Mucosa of gallbladder (tissue), 1 donor: ENCODE measurements at regions not wholly inside any gene's neighbourhood (a gene's known extent, or its start where the extent isn't known, plus 50 kb on each side); places are given as distances from the start of the nearest gene placed in this dataset.

Experiments
- DNase-seq: peaks from one replicate; pipeline ENCODE4 v3.0.0-alpha.2; 2020; ENCODE audit warnings: low spot score
- donor health status: DM: no; HTN: no; CAD: no.

GRCh38 chr20:39328347-39328746 lies 366.2 kb downstream of the DHX35 start:
- DNase-seq: no peak

- DNase-seq: no peak
Observed at GRCh38 chr20:39326050-39326449, 363.9 kb downstream of the DHX35 start.

GRCh38 chr20:39318911-39319310 lies 356.8 kb downstream of the DHX35 start:
- no peak for DNase-seq

GRCh38 chr20:39312676-39313075 lies 350.5 kb downstream of the DHX35 start:
- no peak for DNase-seq

GRCh38 chr20:39311851-39312506 lies 349.8 kb downstream of the DHX35 start:
- DNase-seq: no peak

GRCh38 chr20:39310363-39310995 lies 348.3 kb downstream of the DHX35 start:
- DNase-seq: no peak

GRCh38 chr20:39309458-39309857 lies 347.3 kb downstream of the DHX35 start:
- no peak for DNase-seq

- no peak for DNase-seq
Observed at GRCh38 chr20:39302312-39302711, 340.2 kb downstream of the DHX35 start.

GRCh38 chr20:39299783-39300182 lies 337.6 kb downstream of the DHX35 start:
- DNase-seq: no peak

- DNase-seq: no peak
Observed at GRCh38 chr20:39298571-39299506, 336.7 kb downstream of the DHX35 start.

GRCh38 chr20:39298121-39298520 lies 336.0 kb downstream of the DHX35 start:
- DNase-seq: no peak

- DNase-seq: no peak
Observed at GRCh38 chr20:39295301-39295700, 333.2 kb downstream of the DHX35 start.

- DNase-seq: no peak
Observed at GRCh38 chr20:39294137-39294725, 332.1 kb downstream of the DHX35 start.

- DNase-seq: no peak
Observed at GRCh38 chr20:39292193-39292736, 330.1 kb downstream of the DHX35 start.

GRCh38 chr20:39291301-39291700 lies 329.2 kb downstream of the DHX35 start:
- DNase-seq: no peak

- no peak for DNase-seq
Observed at GRCh38 chr20:39290575-39290974, 328.4 kb downstream of the DHX35 start.

GRCh38 chr20:39289831-39290230 lies 327.7 kb downstream of the DHX35 start:
- no peak for DNase-seq

GRCh38 chr20:39289316-39289715 lies 327.2 kb downstream of the DHX35 start:
- DNase-seq: no peak

GRCh38 chr20:39283464-39283863 lies 321.3 kb downstream of the DHX35 start:
- DNase-seq: no peak

GRCh38 chr20:39282619-39283092 lies 320.5 kb downstream of the DHX35 start:
- no peak for DNase-seq

- no peak for DNase-seq
Observed at GRCh38 chr20:39280875-39281274, 318.7 kb downstream of the DHX35 start.
